ENCODE measurements at regions not wholly inside any gene's neighbourhood (a gene's known extent, or its start where the extent isn't known, plus 50 kb on each side); places are given as distances from the start of the nearest gene placed in this dataset.
"Not testable (repeated sequence)": the region's sequence is repeated elsewhere in the genome, so short reads cannot be mapped to it uniquely, and the experiment has no call there.

GRCh38 chr7:145478541-145478940 is 638.1 kb upstream of the CNTNAP2 start:
- no peak for TF ChIP-seq CTCF (conservative IDR thresholded peaks at IDR 0.05; ENCODE audit: low read depth, low read length)
- no peak for DNase-seq (ENCODE audit: low read depth)
- H3K4me3 ChIP-seq (ENCODE audit: low read depth, low read length) = no peak overlapping the region

DNA sequence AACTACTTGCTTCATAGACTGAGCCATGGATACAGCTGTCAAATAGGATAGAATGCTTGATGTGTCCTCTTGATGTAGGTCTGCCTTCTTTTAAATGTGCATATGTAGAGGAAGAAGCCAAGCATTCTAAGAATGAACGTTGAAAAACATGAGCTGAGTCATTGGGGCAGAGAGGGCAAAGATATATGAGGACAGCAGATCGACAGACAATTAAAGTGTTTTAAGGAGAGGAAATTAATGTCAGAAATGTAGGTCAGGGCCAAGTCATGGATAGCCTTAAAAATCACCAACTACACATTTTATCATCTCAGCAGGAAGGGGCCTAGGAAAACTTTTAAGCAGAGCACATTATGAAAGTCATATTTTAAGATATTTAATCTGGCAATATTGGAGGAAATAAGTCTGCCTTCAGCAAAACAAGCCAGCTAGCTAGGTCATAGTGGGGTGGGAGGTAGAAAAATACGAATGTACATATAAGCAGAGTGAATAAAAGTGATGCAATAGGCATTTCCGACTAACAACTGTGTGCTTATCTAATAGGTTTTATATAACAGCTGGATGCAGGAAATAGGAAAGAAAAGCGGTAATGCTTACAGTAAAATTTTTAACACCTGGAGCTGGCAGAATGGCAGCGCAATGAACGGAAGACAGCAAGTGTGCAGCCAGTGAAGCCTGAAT is 638.3 kb upstream of the TPK1 start:
- H3K4me3 ChIP-seq (ENCODE audit: low read depth, low read length) = no peak overlapping the region
- no peak for TF ChIP-seq CTCF (conservative IDR thresholded peaks at IDR 0.05; ENCODE audit: low read depth, low read length)
- DNase-seq (ENCODE audit: low read depth) = no peak

GRCh38 chr7:145471883-145472282 is 636.0 kb upstream of the TPK1 start:
- H3K4me3 ChIP-seq (ENCODE audit: low read depth, low read length) = no peak overlapping the region
- no peak for DNase-seq (ENCODE audit: low read depth)
- no peak for TF ChIP-seq CTCF (conservative IDR thresholded peaks at IDR 0.05; ENCODE audit: low read depth, low read length)

- H3K4me3 ChIP-seq (ENCODE audit: low read depth, low read length) = no peak overlapping the region
- TF ChIP-seq CTCF (conservative IDR thresholded peaks at IDR 0.05; ENCODE audit: low read depth, low read length) = no peak
- DNase-seq (ENCODE audit: low read depth) = no peak
Observed at GRCh38 chr7:145464287-145464686, 628.4 kb upstream of the TPK1 start.

DNA sequence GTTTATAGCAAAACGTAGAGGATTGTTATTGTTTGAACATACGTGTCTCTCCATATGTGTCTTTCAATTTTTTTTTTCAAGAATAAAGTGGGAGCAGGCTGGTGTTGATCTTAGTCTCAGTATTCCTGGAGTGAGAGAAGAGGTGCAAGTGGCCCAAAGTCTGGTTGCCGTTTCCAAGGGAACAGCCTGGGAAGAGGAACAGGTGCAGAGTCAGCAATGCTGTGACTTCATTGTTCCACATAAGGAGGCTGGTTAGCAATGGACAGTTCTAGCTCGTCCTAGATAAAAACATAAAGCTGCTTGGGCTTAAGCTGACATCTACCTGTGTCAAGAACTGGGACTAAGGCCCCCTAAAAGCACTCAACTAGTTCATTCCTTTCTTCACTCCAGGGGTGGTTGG is 626.6 kb upstream of the TPK1 start:
- TF ChIP-seq CTCF (conservative IDR thresholded peaks at IDR 0.05; ENCODE audit: low read depth, low read length) = no peak
- H3K4me3 ChIP-seq (ENCODE audit: low read depth, low read length) = no peak overlapping the region
- no peak for DNase-seq (ENCODE audit: low read depth)

DNA sequence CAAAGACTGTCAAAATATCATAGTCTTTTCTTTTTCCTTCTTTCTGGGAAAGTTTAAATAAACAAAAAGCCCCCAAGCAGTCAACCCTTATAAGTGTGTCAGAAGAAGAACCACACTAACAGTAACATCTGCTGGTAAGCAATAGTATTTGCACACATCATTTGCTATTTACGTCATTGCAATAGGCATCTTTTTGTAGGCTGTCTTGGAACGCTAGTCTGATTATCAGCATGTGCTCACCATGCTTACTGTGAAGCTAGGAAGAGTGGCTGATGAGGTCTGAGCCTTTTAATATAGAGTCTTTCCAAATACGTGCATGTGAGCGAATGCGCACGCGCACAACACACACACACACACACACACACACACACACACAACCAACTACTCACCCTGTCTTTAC is 599.0 kb upstream of the TPK1 start:
- no peak for TF ChIP-seq CTCF (conservative IDR thresholded peaks at IDR 0.05; ENCODE audit: low read depth, low read length)
- no peak overlapping the region for H3K4me3 ChIP-seq (ENCODE audit: low read depth, low read length)
- no peak for DNase-seq (ENCODE audit: low read depth)

DNA sequence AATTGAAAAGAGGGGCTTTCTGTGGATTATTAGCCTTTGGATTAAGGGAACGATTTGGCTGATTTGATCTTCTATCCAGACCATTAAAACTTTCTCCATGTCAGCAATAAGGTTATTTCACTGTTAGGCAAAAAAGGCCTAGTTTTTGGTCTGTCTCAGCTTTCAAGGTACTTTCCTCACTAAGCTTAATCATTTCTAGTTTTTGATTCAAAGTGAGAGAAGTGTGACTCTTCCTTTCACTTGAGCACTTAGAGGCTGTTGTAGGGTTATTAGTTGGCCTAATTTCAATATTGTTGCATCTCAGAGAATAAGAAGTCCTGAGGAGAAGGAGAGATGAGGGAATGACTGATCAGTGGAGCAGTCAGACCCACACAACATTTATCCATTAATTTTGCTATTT is 596.0 kb upstream of the TPK1 start:
- no peak overlapping the region for H3K4me3 ChIP-seq (ENCODE audit: low read depth, low read length)

DNA sequence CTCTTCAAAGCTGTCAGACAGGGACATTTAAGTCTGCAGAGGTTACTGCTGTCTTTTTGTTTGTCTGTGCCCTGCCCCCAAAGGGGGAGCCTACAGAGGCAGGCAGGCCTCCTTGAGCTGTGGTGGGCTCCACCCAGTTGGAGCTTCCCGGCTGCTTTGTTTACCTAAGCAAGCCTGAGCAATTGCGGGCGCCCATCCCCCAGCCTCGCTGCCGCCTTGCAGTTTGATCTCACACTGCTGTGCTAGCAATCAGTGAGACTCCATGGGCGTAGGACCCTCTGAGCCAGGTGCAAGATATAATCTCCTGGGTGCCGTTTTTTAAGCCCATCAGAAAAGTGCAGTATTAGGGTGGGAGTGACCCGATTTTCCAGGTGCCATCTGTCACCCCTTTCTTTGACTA is 582.6 kb upstream of the TPK1 start:
- not testable (repeated sequence) for H3K4me3 ChIP-seq (ENCODE audit: low read depth, low read length); DNase-seq (ENCODE audit: low read depth)

More for the DNA sequence above, 596.0 kb upstream of the TPK1 start:
- TF ChIP-seq CTCF (conservative IDR thresholded peaks at IDR 0.05; ENCODE audit: low read depth, low read length) = no peak
- DNase-seq (ENCODE audit: low read depth) = no peak

All from epithelial cell of proximal tubule (primary cell).